ENCODE measurements at regions not wholly inside any gene's neighbourhood (a gene's known extent, or its start where the extent isn't known, plus 50 kb on each side); places are given as distances from the start of the nearest gene placed in this dataset.

DNA sequence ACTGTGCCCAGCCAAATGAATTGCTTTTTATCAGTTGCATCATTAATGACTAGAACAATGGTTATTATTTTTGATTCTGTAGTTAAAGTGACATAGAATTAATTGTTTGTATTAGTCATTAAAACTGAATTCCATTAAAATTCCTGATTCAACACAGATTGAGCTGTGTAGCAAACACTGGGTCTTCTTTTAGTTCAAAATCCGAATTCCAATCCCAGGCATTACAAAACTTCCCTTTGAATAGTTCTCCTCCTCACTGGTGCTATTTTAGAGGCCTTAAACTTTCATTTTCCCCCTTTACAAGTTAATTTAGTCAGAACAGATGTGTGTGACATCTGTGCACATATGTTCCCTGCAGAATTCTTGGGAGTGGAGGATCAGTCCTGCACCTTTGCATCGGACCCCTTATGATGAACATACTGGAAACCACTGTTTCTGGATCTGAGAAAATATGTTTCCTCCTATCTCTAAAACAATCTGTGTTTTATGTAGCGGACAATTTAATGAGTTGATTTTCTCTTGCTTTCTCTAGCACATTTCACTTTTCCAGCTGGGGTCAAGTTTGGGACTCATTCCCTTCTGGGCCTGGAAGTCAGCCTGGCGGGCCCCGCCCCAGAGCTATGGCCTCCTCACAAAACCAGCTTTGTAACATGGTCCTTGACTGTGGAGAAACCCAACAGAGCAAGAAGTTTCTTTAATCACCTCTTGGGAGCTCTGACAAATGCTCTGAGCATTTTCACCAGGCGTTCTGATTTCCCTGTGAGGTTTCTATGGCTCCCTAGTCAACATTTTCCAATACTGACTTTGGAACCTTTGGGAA lies 87.9 kb upstream of the MAMDC2 start:
- no peak overlapping the region for H3K4me3 ChIP-seq (ENCODE audit: low read depth, low read length)
- no peak for DNase-seq (ENCODE audit: low read depth)
- TF ChIP-seq, protein P1, sequence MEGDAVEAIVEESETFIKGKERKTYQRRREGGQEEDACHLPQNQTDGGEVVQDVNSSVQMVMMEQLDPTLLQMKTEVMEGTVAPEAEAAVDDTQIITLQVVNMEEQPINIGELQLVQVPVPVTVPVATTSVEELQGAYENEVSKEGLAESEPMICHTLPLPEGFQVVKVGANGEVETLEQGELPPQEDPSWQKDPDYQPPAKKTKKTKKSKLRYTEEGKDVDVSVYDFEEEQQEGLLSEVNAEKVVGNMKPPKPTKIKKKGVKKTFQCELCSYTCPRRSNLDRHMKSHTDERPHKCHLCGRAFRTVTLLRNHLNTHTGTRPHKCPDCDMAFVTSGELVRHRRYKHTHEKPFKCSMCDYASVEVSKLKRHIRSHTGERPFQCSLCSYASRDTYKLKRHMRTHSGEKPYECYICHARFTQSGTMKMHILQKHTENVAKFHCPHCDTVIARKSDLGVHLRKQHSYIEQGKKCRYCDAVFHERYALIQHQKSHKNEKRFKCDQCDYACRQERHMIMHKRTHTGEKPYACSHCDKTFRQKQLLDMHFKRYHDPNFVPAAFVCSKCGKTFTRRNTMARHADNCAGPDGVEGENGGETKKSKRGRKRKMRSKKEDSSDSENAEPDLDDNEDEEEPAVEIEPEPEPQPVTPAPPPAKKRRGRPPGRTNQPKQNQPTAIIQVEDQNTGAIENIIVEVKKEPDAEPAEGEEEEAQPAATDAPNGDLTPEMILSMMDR (IDR thresholded peaks at IDR 0.05; ENCODE audit: insufficient read depth, low read length), result no peak

DNA sequence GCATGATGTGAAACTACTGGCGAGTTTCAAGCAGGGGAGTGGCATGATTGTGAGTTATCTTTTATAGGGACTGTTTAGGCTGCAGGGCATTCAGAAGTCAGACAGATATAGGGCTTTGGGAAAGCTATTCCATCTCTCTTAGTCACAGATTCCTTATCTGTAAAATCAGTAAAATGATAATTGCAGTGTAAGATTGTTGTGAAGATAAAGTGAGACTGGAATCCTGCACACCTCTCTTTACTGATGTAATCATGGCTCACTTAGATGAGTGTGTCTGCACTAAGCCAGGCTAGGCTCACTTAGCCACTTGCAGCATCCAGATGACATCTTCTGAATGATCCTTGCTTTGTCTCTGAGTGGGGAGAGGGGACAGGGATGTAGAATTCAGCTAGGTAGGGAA lies 81.8 kb upstream of the MAMDC2 start:
- DNase-seq (ENCODE audit: low read depth), result no peak
- TF ChIP-seq, protein P1 (IDR thresholded peaks at IDR 0.05; ENCODE audit: insufficient read depth, low read length), result no peak
- no peak overlapping the region for H3K4me3 ChIP-seq (ENCODE audit: low read depth, low read length)

DNA sequence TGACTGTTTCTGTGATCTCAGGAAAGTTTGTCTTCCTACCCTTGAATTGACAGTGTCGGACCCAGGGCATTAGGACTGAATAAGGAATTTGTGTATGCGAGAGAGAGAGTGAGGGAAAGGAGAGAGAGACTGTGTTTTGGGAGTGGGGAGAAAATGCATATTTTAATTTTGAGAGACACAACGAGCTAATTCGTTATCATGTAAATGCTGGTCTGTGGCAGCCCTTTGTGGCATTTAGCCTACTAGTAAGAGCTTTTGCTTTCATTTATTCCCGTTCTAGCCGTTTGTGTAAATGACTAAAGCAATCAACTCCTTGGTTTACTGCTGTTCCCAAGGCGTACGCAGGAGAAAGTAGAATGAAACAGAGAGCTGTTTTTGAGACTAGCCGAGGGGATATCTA lies 79.8 kb upstream of the MAMDC2 start:
- TF ChIP-seq, protein P1 (IDR thresholded peaks at IDR 0.05; ENCODE audit: insufficient read depth, low read length), result no peak
- H3K4me3 ChIP-seq (ENCODE audit: low read depth, low read length), result no peak overlapping the region
- DNase-seq (ENCODE audit: low read depth), result no peak

DNA sequence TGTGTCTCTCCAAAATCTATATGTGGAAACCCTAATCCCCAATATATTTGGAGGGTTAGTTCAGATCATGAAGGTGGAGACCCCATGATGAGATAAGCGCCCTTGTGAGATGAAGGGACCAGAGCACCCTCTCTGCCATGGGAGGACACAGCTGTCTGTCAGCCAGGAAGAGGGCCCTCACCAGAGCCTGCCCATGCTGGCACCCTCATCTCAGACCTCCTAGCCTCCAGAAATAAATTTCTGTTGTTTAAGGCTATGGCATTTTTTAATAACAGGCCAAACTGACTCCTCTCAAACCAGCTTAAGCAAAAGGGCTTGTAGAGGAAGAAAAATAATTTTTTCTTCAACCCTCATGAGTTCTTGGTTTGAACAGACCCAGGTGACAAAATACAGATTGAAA lies 79.2 kb upstream of the MAMDC2 start:
- DNase-seq (ENCODE audit: low read depth), result no peak
- TF ChIP-seq, protein P1 (IDR thresholded peaks at IDR 0.05; ENCODE audit: insufficient read depth, low read length), result no peak
- no peak overlapping the region for H3K4me3 ChIP-seq (ENCODE audit: low read depth, low read length)

DNA sequence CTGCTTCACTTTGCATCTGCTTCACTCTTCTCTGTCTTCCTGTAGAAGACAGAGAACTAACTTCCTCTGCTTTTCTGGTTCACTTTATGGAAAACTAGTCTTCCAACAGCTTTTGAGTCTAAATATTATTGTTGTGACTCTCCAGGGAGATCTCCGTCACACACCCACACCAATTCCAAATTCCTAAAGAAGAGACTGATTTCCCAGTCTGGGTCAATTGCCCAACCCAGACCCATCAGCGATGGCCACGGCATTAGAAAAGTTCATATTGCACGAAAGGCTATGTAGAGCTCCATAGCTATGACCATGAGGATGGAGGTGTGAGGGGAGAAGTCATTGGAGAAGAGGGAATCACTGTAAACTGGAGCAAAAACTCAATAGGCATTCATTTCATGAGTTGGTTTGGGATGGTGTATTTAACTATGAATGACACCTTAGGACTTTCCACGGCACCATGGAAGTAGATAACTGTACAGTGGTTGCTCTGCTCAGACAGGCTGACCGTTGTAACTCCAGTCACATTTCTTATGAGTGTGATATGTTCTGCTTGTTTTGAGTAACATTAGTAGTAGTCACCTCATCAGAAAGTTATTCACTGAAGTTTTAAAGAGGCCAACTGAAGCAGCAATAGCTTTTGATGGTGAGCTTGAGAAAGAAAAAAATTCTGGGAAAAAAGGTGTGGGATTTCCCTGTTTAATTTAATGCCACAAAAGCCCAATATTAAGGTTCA lies 78.1 kb upstream of the MAMDC2 start:
- no peak for DNase-seq (ENCODE audit: low read depth)
- H3K4me3 ChIP-seq (ENCODE audit: low read depth, low read length), result no peak overlapping the region
- TF ChIP-seq, protein P1 (IDR thresholded peaks at IDR 0.05; ENCODE audit: insufficient read depth, low read length), result no peak

DNA sequence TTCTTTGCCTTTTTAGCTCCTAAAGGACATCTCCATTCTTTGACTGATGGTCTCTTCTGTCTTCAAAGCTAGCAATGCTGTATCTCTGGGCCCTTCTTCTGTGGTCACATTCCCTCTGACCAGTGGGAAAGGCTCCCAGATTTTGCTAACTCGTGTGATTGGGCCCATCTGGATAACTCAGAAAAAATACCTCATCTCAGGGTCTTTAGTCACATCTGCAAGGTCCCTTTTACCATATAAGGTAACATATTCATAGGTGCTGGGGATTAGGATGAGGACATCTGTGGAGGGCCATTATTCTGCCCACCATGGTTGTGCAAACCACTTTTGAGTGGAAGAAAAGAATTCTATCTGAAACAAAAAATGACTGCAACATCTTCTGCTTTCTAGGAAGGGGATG lies 76.3 kb upstream of the MAMDC2 start:
- TF ChIP-seq, protein P1 (IDR thresholded peaks at IDR 0.05; ENCODE audit: insufficient read depth, low read length), result no peak
- DNase-seq (ENCODE audit: low read depth), result no peak
- no peak overlapping the region for H3K4me3 ChIP-seq (ENCODE audit: low read depth, low read length)
